ENCODE measurements at regions not wholly inside any gene's neighbourhood (a gene's known extent, or its start where the extent isn't known, plus 50 kb on each side); places are given as distances from the start of the nearest gene placed in this dataset.

DNA sequence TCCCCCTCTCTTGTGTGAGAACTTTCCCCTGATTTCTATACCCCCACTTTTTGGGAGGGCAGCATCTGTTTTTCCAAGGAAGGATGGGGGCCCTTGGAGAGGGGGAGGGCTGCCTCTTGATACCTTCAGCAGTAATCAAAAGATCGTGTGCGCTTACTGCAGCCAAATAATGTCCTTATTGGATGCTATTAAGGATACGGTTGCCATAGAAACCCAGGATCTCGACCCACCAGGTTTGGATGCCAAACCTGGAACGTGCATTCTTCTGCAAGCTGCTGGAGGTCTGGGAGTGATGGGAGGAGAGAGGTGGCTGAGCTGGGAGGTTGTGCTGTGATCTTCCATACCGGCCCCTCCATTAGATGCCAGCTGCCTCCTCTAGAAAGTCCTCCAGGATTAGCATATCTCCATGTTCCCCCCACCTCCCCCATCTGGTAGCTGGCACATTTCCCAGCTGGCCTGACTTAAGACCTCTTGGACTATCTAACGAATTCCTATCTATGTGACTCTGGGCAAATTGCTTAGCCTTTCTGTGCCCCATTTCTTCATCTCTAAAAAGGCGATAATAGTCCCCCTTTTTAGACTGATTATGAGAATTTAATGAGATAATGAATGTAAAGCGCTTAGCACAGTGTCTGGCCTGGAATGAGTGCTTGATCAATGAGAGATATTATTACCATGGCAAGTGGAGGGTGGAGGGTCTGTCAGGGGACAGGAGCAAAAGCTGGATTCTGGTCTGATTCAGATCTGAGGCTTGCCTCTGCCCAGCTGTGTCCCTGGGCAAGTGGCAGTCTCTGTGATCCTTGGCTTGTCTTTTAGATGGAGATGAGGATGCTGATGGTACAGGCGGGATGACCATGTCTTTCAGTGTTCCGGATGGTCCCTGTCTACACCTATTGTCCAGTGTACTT lies 78.5 kb upstream of the PCBD1 start:
- no peak for DNase-seq (ENCODE audit: low read depth, low spot score)

DNA sequence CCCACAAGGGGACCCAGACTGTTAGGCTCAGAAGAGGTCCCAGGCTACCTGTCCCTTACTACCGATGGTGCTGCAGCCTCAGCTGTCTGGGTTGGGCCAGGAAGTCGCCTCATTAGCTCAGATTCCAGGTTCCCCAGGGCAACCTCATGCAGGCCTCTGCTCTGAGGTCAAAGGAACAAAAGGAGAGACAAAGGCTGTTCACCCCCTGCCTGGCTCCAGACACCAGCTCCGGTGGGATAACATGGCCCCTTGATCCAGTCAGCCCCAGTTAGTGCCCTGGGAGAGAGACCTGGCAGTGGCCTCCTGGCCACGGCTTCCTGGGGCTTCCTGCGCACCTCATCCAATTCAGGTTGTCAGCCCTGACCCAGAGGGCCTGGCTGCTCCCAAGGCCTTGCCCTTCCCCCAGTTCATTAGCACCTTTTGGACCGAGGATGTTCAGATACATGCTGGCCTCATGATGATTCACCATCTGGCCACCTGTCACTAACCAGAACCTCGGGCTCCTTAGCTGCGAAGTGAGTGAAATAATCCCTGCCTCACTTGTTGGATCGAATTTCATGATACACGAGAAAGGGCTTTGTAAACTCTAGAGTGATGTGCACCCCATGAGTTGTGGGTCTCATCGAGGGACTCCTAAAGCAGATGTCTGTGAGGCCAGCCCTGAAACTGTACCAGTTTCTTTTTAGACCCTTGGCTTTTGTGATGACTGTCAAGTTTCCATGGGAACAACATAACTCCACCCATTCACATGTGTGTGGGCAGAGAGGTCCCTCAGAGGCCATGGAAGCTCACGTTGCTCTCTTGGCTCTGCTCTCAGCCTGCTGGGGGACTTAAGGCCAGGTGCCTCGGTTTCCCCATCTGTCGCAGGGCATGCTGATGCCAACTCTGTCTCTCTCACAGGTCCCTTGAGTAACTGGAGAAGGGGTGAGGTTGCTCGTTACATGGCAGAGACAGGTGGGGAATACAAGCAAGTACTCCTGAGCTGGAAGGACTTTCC lies 79.5 kb upstream of the PCBD1 start:
- peak; percentile 45 for DNase-seq (ENCODE audit: low read depth, low spot score)

DNA sequence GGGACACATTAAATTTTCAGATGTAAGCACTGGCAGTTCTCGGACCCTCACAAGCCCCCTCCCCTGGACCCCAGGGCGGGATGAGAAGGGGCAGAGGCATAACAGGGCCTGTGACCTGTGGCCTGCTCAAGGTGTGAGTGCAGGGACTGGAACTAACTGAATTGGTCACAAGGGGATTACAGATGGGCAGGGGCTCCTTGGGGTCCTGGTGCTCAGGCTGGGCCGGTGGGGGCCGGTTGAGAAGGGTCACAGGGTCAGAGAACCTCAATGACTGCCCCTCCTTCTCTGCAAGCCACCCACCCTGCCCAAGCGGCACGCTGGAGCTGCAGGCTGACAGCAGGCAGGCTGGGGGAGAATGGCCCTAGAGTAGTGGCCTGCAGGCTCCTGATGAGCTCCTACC lies 80.8 kb upstream of the PCBD1 start:
- DNase-seq (ENCODE audit: low read depth, low spot score): no peak

DNA sequence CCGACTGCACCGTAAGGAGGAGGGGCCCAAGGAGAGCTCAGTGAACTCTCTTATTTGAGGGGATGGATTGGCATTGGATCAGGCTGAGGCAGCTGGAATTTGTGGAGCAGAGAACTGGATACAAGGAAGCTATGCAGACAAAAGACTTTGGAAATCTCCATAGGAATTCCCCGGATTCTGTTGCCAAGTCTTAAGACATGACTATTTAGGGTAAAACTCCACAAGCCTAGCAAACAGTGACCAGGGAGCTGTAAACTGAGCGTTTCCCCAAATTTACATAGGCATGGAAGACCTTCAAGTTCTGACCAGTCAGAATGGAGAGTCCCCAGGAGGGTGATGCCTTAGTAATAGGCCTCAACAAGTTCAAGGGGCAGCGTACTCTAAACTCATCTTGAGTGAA lies 82.5 kb upstream of the PCBD1 start:
- DNase-seq (ENCODE audit: low read depth, low spot score): peak; percentile 88

DNA sequence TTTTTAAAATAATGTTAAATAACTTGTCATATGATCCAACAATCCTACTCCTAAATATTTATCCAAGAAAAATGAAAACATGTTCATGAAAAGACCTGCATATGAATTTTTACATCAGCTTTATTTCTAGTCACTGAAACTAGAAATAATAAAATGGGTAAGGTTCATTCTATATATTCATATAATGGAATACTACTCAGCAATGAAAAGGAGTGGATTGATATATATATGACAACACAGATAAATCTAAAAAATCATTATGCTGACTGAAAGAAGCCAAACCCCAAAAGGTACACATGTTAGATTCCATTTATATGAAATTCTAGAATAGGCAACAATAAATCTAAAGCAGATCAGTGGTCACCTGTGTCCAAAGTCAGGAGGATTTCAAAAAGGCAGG lies 84.9 kb upstream of the PCBD1 start:
- DNase-seq (ENCODE audit: low read depth, low spot score): no peak

DNA sequence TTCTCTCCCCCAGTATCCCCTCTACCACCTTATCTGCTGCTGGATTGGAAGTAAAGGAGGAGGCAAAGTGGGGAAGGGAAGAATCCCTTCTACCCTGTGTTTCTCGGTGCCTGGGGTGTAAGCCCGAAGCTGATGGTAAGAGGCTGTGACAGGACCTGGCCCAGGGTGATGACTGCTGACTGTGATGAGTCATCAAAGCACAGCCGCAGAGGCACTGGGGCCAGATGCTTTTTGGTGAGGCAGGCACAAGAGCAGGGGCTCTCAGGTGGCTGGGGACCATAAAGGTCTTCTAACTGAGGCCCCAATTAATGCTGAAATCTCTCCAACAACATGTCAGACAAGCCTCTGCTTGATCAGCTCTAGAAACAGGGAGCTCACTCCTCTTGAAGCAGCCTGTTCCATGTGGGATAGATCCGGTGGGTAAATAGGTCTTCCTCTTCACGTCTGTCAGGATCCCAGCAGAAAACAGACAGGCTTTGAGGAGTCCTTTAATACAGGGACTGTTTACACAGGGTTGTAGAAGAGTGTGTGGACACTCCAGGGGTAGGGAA lies 86.1 kb upstream of the PCBD1 start:
- peak; percentile 72 for DNase-seq (ENCODE audit: low read depth, low spot score)

DNA sequence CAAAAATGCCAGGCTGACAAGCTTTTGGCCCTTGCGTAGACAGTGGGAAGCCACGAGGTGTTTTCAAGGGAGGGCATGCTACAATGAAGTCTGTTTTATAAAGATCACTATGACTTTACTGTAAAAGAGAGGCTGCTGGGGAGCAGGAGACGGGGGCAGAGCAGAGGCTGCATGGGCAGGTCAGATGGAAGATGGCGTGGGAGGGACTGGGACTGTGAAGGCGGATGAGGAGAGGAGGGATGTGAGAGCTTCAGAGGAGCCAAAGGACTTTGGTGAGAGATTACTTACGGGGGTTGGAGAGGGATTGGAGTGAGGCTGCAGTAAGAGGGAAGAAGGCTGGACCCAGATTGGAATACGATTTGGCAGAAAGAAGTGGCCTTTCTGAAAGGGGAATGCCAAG lies 86.6 kb upstream of the PCBD1 start:
- DNase-seq (ENCODE audit: low read depth, low spot score): no peak

DNA sequence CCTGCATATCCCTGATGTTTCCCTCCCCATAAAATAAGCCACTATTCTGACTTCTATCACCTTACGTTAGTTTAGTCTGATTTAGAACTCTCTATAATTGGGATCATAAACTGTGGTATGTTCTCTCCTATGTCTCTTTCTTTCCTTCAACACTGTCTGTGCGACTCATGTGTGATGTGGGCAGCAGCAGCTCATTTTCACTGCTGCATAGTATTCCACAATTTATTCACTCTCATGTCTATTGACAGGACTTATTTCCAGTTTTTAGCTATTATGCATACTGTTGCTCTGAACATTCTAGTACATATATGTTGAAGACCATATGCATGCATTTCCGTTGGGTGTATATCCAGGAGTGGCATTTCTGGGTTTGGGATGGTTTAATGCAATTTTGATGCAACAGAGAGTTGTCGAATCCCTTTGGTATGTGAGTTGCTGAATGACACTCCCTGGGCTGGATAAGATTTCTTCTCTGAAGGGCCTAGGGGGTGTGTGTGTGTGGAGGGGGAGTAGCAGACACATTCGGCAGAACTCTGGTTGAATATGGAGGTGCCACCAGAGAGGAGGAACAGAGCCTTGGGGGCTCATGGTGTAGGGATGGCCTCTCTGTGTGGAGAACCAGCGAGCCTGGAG lies 87.8 kb upstream of the PCBD1 start:
- DNase-seq (ENCODE audit: low read depth, low spot score): no peak

DNA sequence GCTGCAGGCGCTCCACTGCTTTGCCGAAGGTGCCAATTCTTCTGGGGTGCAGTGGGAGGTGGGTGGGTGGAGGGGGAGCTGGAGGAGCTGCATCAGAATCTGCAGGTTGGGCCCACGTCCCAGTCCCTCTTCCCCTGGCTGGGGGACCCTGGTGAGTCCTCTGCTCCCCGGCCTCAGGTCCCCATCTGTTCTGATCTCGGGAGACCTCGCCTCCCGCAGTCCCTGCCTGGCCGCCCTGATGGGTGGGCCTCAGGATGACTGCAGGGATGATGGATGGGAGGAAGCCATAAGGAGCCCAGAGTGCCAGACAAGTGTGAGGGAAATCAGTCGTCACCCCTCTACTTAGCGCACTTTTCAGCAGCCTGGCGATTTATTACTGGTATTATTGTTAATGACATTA lies 89.3 kb upstream of the PCBD1 start:
- no peak for DNase-seq (ENCODE audit: low read depth, low spot score)

DNA sequence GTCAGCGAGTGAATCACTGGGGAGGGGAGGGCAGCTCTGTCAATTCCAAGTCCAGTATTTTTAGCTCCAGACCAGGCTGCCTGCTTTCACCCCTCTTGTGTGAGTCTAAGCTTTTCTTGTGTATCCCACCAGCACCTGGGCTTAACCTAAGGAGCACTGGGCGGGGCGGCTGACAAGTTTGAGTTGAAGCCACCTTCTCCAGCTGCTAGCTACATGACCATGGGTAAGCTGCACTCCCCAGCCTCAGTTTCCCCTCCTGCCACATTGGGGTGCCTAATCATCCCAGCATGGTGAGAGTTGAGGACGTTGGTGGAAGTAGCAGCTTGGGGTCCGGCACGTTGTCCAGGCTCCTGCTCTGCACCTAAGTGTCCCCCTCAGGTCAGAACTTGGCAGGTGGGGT lies 89.8 kb upstream of the PCBD1 start:
- DNase-seq (ENCODE audit: low read depth, low spot score): no peak

DNA sequence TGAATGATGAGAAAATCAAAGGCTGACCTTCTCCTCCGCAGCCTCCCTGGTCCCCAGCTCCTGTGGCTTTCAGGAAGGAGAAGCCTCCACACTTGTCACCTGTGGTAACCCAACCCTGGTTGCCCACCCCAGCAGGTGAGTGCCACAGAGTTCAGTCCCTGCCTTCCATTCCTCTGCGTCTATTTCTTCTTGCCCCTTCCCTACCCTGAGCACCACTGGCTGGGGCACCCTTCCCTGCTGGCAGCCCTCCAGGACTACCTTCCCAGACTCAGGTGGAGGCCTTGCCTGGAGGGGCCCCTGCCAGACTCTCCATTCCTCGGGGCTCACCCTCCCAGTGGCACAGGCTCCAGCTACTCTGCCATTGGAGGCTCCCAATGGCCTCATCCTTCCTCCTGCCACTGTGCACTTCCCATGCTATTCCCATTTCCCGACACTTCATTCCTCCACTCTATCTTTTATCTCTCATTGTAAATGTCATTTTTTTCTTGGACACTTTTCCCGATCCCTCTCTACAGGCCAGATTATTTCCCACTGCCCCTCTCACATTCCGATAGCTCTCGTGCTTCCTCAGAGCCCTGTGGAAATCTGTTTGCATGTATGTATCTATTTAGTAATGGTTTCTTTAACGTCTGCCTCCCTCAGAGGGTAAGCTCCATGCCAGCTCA lies 90.6 kb upstream of the PCBD1 start:
- DNase-seq (ENCODE audit: low read depth, low spot score): no peak

DNA sequence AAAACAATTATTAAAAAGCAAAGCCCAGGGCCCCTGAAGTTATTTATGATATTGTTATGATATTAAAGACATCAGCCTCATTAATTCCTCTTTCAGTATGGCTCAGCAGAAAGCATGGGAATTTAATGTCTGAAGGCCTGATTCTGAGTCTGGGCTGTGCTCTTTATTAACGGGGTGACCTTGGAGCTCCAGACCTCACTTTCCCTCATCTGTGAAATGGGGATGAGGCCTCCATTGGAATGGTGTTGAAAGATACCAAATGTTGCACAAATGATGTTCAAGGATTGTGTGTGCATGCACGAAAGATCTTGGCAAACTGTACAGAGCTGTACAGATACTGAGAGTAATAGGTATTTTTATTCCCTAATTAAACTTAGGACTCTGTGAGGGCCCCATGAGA lies 92.3 kb upstream of the PCBD1 start:
- no peak for DNase-seq (ENCODE audit: low read depth, low spot score)

DNA sequence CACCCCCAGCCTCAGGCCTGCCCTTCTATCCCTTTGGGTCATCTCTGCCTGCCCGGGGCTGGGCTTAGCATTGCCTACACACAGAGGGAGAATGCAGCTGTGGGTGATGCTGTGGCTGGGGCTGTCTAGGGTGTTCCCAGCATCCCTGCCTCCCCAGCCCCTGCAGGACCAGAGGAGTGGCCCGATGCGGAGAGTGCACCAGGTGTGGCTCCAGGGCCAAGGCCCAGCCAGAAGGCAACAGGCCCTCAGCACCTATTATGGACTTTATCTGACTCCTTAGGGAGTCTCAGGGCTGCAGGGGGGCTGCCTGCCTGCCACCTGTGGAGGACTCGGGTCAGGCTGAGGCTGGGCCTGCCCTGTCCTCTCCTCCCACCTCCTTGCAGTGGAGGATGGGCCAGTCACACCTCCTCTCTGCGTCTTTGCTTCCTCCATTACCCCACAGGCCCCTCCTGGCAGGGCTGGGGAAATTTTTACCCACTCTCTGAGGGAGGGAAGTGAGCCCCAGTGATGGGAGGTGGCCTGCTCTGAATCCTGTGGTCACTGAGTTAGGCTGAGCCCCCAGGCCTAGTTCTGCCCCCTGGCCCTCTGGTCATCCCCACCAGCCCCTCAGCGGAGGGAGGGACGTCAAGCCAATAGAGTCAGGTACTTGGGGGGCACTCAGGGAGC lies 92.9 kb upstream of the PCBD1 start:
- no peak for DNase-seq (ENCODE audit: low read depth, low spot score)

DNA sequence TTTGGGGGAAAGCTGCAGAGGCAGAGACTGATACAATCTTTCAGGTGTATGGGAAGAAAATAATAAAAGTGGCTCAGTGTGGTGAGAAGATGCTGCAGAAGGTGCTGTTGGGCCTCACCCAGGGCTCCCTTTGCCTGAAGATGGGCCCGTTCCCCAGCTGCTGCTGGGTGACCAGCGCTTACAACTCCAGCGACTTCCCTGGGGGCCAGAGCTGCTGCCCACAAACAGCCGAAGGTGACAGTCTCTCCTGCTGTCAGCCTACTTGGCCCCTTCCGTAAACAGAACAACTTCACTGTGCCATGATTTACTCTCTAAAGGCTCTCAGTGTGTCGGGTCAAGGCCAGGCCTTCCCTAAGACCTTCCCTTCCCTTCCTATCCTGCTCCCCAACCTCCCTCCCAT lies 93.6 kb upstream of the PCBD1 start:
- DNase-seq (ENCODE audit: low read depth, low spot score): no peak

DNA sequence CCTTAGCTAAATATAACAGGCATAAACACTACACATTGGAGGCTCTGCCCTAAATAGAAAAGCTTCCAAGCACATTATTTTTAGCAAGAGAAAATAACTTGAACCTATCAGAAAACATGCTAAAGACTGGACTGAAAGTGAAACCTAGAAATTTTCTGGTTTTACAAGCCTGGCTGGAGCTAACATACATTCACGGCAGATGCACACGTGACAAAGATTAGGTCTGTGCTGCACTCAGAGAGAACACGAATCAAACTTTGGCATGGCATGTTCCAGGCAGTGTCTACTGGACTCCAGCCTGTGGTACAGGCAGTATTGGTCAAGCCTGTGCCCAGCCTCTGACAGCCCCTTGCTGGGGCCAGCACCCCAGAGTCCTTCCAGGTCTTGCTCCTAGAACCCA lies 94.1 kb upstream of the PCBD1 start:
- no peak for DNase-seq (ENCODE audit: low read depth, low spot score)

DNA sequence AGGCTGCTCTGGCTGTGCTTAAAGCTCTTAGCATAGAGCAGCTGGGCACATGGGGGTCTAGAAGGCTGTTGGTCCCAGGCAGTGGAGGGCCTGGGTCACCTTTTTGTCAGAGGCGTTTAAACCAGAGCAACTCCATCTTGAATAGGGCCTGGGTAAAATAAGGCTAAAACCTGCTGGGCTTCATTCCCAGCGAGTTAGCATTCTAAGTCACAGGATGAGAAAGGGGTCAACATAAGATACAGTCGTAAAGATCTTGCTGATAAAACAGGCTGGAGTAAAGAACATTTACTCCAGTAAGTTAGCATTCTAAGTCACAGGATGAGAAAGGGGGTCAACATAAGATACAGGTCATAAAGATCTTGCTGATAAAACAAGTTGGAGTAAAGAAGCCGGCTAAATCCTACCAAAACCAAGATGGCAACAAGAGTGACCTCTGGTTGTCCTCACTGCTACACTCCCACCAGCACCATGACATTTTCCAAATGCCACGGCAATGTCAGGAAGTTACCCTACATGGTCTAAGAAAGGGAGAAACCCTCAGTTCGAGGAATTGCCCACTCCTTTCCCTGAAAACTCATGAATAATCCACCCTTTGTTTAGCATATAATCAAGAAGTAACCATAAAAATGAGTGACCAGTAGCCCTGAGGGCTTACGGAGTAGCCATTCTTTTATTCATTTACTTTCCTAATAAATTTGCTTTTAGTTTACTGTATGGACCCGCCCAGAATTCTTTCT lies 96.8 kb upstream of the PCBD1 start:
- peak; percentile 7 for DNase-seq (ENCODE audit: low read depth, low spot score)

DNA sequence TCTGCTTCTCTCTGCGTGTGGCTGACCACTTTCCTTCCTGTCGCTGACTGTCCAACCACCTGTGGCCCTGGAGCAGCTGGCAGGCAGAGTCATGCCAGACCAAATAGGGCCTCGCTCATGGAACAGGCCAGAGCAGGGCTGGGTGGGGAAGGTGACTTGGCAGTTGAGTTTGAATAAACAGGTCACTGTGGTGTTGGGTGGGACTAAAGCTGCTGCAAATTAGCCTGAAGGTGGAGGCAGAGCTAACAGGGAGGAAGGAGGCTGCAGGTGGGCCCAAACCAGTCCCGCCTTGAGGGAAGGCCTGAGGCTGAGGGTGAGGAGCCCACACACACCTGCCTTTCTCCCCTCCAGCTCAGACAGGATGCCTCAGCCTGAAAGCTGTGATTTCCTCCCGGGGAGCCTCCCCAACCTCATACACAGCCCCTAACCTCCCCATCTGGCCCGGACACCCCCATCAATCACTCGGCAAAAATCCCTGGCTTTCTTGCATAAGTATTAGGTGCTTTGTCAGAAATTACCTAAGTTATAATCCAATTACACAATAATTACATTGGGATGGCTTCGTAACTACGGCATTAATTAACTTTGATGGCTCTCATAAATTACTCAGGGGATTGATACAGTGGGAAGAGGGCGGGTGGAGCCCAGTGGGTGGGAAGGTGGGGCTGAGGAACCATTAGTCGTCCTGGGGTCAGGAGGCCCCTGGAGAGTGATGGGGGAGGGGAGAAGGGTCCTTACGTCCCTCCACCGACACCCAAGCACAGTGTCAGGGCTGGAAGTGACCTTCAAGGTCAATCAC lies 97.7 kb upstream of the PCBD1 start:
- DNase-seq (ENCODE audit: low read depth, low spot score): peak; percentile 20

DNA sequence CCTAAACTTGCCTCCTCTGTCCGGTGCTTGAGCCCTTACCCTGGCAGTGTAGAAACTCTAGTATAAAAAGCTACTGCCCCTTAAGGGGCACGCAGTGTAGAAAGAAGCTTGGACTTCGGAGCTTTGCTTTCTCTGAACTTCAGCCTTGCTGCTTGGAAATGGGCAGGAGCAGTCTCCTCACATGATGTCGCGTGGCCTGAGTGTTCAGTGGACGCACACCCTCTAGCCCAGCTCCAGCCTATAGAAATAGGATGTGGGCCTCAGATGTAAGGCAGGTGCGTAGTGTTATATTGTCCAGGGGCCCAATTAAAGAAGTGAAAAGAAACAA lies 98.2 kb upstream of the PCBD1 start:
- no peak for DNase-seq (ENCODE audit: low read depth, low spot score)

DNA sequence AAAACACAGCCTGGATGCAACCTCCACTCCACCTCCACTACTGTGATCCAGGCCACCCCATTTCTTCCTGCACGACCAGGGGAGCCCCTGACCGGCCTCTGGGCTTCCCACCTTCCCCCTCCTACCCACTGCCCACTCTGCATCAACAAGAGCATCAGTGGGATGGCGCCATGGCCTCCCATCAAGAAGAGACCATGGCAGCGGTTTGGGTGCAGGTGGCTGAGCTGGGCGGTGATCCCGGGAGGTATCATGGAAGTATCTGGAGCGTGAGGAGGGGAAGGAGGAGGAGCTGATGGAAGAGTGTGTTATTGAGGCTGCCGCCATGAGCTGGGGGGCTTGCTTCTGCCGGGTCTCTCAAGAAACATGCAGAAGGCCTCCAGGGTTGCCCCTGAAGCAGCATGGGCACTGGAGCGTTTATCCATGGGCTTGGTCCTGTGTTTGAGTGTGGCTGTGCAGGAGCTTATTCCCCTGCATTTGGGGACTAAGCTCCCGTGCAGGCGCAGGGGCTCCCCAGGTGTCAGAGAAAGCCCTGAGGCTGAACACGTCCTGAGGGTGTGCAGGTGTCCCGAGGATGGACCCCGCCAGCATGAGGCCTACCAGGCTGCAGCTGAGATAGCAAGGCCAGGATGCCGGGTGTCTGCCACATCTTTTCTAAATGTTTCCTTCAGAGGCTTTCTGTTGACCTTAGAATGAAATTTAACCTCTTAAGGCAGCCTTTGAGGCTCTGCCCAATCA lies 99.2 kb upstream of the PCBD1 start:
- no peak for DNase-seq (ENCODE audit: low read depth, low spot score)

Measured in astrocyte of the hippocampus (primary cell).